ENCODE measurements at regions not wholly inside any gene's neighbourhood (a gene's known extent, or its start where the extent isn't known, plus 50 kb on each side); places are given as distances from the start of the nearest gene placed in this dataset.

- ChIA-PET POLR2A (no interaction called here), CTCF (ENCODE audit: low intra/inter-chr PET ratio, low total read pairs) (no interaction called here)
- H3K79me2 ChIP-seq (ENCODE audit: insufficient read depth, low read length), result no peaks in the 10 kb centered on the region
- WGBS (ENCODE audit: low lambda C conversion rate), result 32% methylated on average over 3 of the region's 3 CpGs
- H3K27me3 ChIP-seq (ENCODE audit: control insufficient read depth in 1 of 2, insufficient read depth in 2 of 2, low read length in 2 of 2), result no peaks in the 10 kb centered on the region
- no peak for DNase-seq (ENCODE audit: low spot score)
- peaks cover 7% of the 10 kb centered on the region for H3K4me1 ChIP-seq (ENCODE audit: insufficient read depth, low read length)
- H3K27ac ChIP-seq (ENCODE audit: extremely low read length, insufficient read depth, low read length), result no peak overlapping the region
- FAIRE-seq, result no peak
- no peak overlapping the region for H3K9ac ChIP-seq (ENCODE audit: insufficient read depth, low read depth, low read length)
- no peaks in the 10 kb centered on the region for H3K9me3 ChIP-seq (ENCODE audit: low read length)
- H4K20me1 ChIP-seq (ENCODE audit: insufficient read depth, low read length), result no peaks in the 10 kb centered on the region
- no peak overlapping the region for H3K4me2 ChIP-seq (ENCODE audit: low read depth, low read length)
- H3K4me3 ChIP-seq (replicated peaks in 1 of 3; ENCODE audit: insufficient read depth in 1 of 3, low read depth in 2 of 3, low read length in 3 of 3), result no peak overlapping the region
- in situ Hi-C loops (cut with HindIII; ENCODE audit: extremely low pct_ligation_motif_present, low pct_unique_long_range_greater_than_20kb), result no loop called here
- intact Hi-C loops (cut with micrococcal nuclease; ENCODE audit: unreplicated experiment), result no loop called here
- no TSS peak for BruUV-seq (replicated peaks)
- H3K36me3 ChIP-seq (replicated peaks in 1 of 2; ENCODE audit: control insufficient read depth in 1 of 2, insufficient read depth in 2 of 2, low read length in 2 of 2), result no peaks in the 10 kb centered on the region
- TF ChIP-seq ZNF333 (CRISPR knock-in tag; IDR thresholded peaks at IDR 0.05; ENCODE audit: borderline replicate concordance), result no peak
- TF ChIP-seq RCOR2 (CRISPR knock-in tag; IDR thresholded peaks at IDR 0.05), result no peak
- TF ChIP-seq NFIB (CRISPR knock-in tag; IDR thresholded peaks at IDR 0.05; ENCODE audit: borderline replicate concordance), result no peak
- TF ChIP-seq ZNF235 (CRISPR knock-in tag; IDR thresholded peaks at IDR 0.05; ENCODE audit: borderline replicate concordance), result no peak
- TF ChIP-seq ZNF605 (CRISPR knock-in tag; IDR thresholded peaks at IDR 0.05), result no peak
- TF ChIP-seq ZNF510 (CRISPR knock-in tag; IDR thresholded peaks at IDR 0.05; ENCODE audit: low read depth), result no peak
- TF ChIP-seq, protein P1, sequence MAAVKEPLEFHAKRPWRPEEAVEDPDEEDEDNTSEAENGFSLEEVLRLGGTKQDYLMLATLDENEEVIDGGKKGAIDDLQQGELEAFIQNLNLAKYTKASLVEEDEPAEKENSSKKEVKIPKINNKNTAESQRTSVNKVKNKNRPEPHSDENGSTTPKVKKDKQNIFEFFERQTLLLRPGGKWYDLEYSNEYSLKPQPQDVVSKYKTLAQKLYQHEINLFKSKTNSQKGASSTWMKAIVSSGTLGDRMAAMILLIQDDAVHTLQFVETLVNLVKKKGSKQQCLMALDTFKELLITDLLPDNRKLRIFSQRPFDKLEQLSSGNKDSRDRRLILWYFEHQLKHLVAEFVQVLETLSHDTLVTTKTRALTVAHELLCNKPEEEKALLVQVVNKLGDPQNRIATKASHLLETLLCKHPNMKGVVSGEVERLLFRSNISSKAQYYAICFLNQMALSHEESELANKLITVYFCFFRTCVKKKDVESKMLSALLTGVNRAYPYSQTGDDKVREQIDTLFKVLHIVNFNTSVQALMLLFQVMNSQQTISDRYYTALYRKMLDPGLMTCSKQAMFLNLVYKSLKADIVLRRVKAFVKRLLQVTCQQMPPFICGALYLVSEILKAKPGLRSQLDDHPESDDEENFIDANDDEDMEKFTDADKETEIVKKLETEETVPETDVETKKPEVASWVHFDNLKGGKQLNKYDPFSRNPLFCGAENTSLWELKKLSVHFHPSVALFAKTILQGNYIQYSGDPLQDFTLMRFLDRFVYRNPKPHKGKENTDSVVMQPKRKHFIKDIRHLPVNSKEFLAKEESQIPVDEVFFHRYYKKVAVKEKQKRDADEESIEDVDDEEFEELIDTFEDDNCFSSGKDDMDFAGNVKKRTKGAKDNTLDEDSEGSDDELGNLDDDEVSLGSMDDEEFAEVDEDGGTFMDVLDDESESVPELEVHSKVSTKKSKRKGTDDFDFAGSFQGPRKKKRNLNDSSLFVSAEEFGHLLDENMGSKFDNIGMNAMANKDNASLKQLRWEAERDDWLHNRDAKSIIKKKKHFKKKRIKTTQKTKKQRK (IDR thresholded peaks at IDR 0.05; ENCODE audit: low read length), result no peak
- no peak for TF ChIP-seq DNMT1 (CRISPR knock-in tag; IDR thresholded peaks at IDR 0.05)
- TF ChIP-seq, protein P2, sequence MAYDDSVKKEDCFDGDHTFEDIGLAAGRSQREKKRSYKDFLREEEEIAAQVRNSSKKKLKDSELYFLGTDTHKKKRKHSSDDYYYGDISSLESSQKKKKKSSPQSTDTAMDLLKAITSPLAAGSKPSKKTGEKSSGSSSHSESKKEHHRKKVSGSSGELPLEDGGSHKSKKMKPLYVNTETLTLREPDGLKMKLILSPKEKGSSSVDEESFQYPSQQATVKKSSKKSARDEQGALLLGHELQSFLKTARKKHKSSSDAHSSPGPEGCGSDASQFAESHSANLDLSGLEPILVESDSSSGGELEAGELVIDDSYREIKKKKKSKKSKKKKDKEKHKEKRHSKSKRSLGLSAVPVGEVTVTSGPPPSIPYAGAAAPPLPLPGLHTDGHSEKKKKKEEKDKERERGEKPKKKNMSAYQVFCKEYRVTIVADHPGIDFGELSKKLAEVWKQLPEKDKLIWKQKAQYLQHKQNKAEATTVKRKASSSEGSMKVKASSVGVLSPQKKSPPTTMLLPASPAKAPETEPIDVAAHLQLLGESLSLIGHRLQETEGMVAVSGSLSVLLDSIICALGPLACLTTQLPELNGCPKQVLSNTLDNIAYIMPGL (CRISPR knock-in tag; IDR thresholded peaks at IDR 0.05; ENCODE audit: borderline replicate concordance in 1 of 2, low read depth in 1 of 2), result no peak
- TF ChIP-seq U2AF2 (IDR thresholded peaks at IDR 0.05; ENCODE audit: low read depth, low read length), result no peak
- TF ChIP-seq MTF2 (CRISPR knock-in tag; IDR thresholded peaks at IDR 0.05; ENCODE audit: borderline replicate concordance), result no peak
- no peak overlapping the region for H2AFZ ChIP-seq (ENCODE audit: low read length)
- ATAC-seq, result no peak
Observed at GRCh38 chr9:571066-571465, 270.4 kb upstream of the DMRT1 start.

All from HepG2 (cell line).